Progenitor cell of endocrine pancreas (in vitro differentiated cells): ENCODE measurements at regions not wholly inside any gene's neighbourhood (a gene's known extent, or its start where the extent isn't known, plus 50 kb on each side); places are given as distances from the start of the nearest gene placed in this dataset.

Source experiments
- DNase-seq: peaks from one replicate; pipeline ENCODE4 v3.0.0; 2021; ENCODE audit warnings: low spot score; ENCODE audit not compliant: unreplicated experiment
- H3K27ac Mint-ChIP-seq: 2 replicates; pipeline ENCODE4 v1.8.0; 2021; ENCODE audit warnings: mild to moderate bottlenecking, moderate library complexity, mixed read lengths
- H3K27me3 Mint-ChIP-seq: 2 replicates; pipeline ENCODE4 v1.8.0; 2021; ENCODE audit warnings: mixed read lengths
- H3K36me3 Mint-ChIP-seq: 2 replicates; pipeline ENCODE4 v1.8.0; 2022; ENCODE audit warnings: mixed read lengths; ENCODE audit not compliant: insufficient read depth
- H3K4me1 Mint-ChIP-seq: 2 replicates; pipeline ENCODE4 v1.8.0; 2021; ENCODE audit warnings: low read depth, mixed read lengths
- H3K4me3 Mint-ChIP-seq: 2 replicates; pipeline ENCODE4 v1.8.0; 2021; ENCODE audit warnings: low read depth, mild to moderate bottlenecking, moderate library complexity, mixed read lengths
- H3K9me3 Mint-ChIP-seq: 2 replicates; pipeline ENCODE4 v1.8.0; 2021; ENCODE audit warnings: low read depth, mixed read lengths
- TF ChIP-seq, protein P1 (sequence below): fragments of 200-600 bp; sonication (generic); IDR thresholded peaks from one replicate; pipeline ENCODE4 v1.5.0; 2021; ENCODE audit warnings: antibody characterized with exemption, mild to moderate bottlenecking; ENCODE audit not compliant: unreplicated experiment

DNA sequence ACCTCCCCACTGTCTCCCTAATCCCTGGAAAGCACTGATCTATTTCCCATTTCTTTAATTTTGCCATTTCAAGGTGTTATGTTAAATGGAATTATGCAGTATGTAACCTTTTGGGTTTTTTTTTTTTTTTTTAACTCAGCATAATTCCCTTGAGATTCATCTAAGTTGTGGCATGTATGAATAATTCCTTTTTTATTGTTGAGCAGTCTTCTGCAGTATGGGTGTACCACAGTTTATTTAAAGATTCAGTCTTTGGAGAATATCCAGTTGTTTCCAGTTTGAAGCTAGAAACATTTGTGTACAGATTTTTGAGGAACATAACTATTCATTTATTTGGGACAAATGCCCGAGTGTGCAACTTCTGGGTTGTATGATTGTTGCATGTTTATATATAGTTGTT is 162.2 kb upstream of the FAM78B start:
- TF ChIP-seq, protein P1, sequence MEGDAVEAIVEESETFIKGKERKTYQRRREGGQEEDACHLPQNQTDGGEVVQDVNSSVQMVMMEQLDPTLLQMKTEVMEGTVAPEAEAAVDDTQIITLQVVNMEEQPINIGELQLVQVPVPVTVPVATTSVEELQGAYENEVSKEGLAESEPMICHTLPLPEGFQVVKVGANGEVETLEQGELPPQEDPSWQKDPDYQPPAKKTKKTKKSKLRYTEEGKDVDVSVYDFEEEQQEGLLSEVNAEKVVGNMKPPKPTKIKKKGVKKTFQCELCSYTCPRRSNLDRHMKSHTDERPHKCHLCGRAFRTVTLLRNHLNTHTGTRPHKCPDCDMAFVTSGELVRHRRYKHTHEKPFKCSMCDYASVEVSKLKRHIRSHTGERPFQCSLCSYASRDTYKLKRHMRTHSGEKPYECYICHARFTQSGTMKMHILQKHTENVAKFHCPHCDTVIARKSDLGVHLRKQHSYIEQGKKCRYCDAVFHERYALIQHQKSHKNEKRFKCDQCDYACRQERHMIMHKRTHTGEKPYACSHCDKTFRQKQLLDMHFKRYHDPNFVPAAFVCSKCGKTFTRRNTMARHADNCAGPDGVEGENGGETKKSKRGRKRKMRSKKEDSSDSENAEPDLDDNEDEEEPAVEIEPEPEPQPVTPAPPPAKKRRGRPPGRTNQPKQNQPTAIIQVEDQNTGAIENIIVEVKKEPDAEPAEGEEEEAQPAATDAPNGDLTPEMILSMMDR: no peak
- H3K9me3 Mint-ChIP-seq: no peaks in the 10 kb centered on the region

DNA sequence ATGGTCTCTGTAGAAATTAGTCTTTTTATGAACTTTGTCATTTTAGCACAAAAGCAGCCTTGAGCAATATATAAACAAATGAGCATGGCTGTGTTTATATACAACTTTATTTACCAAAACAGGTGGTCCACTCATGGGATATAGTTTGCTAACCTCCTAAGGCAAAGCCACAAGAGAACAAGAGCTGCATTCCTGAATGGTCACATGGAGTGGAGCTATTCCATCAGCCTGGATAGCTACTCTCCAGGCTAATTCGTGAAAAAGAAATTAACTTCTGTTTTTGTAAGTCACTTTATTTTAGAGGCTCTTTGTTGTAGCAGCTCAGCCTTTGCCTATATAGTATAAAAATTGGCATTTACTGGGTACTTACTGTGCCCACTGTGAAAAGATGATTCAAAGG is 163.3 kb upstream of the FAM78B start:
- TF ChIP-seq, protein P1: no peak
- Mint-ChIP-seq H3K27ac (no peak overlapping the region), H3K4me1 (no peaks in the 10 kb centered on the region), H3K36me3 (no peaks in the 10 kb centered on the region), H3K4me3 (no peak overlapping the region), H3K9me3 (no peaks in the 10 kb centered on the region), H3K27me3 (peaks cover 11% of the 10 kb centered on the region)
- DNase-seq: no peak

More for the DNA sequence above, 162.2 kb upstream of the FAM78B start:
- H3K27me3 Mint-ChIP-seq: peaks cover 5% of the 10 kb centered on the region
- H3K27ac Mint-ChIP-seq: no peak overlapping the region
- H3K36me3 Mint-ChIP-seq: no peaks in the 10 kb centered on the region
- no peak for DNase-seq
- no peak overlapping the region for H3K4me3 Mint-ChIP-seq
- no peaks in the 10 kb centered on the region for H3K4me1 Mint-ChIP-seq

DNA sequence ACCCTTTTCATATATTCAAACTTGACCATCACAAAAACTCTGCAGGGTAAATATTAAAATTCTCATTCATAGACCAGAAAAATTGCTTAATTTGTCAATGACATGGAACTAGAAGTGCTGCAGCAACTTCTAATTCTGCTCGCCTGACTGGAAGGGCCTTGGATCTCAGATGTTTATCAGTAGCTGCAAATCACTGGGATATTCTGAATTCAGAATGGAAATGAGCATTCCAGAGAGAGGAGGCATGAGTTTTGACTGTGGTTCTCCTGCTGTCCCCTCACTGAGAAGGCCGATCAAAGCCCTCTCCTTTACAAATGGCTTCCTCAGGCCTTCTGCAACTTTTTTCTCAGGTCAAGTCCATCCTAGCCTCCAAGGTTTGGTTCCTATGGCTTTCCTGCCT is 171.3 kb upstream of the FAM78B start:
- H3K36me3 Mint-ChIP-seq: no peaks in the 10 kb centered on the region

DNA sequence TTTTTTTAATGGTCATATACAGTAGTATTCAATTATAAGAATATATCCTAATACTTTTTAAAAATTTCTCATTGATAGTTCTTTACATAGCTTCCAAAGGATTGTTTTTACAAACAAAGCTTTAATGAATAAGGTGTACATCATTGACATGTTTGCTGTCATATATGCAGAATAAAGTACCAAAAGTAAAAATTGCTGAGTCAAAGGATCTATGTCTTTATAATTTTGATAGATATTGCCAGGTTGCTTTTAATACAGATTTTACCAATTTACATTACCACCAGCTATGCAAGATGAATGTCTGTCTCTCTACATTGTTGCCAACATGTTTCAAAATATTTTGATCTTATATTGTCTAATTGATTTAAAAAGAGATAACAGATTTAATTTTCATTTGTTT is 173.9 kb upstream of the FAM78B start:
- Mint-ChIP-seq H3K4me3 (no peak overlapping the region), H3K36me3 (no peaks in the 10 kb centered on the region), H3K27me3 (peaks cover 5% of the 10 kb centered on the region), H3K9me3 (peaks cover 6% of the 10 kb centered on the region), H3K27ac (no peak overlapping the region), H3K4me1 (no peaks in the 10 kb centered on the region)
- no peak for DNase-seq
- TF ChIP-seq, protein P1: no peak

More for the DNA sequence above, 171.3 kb upstream of the FAM78B start:
- H3K4me1 Mint-ChIP-seq: no peaks in the 10 kb centered on the region
- no peak overlapping the region for H3K27ac Mint-ChIP-seq
- TF ChIP-seq, protein P1: no peak
- peaks cover 16% of the 10 kb centered on the region for H3K27me3 Mint-ChIP-seq
- no peak overlapping the region for H3K4me3 Mint-ChIP-seq
- peaks cover 6% of the 10 kb centered on the region for H3K9me3 Mint-ChIP-seq
- no peak for DNase-seq

DNA sequence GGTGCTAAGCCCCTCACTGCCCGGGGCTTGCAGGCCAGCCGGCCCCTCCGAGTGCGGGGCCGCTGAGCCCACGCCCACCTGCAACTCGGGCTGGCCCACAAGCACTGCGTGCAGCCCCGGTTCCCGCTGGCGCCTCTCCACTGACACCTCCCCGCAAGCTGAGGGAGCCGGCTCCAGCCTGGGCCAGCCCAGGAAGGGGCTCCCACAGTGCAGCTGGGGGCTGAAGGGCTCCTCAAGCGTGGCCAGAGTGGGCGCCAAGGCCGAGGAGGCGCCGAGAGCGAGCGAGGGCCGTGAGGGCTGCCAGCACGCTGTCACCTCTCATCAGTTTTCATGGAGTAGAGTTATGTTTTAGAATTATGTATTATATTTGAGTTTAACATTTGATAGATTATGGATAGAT is 176.5 kb upstream of the FAM78B start:
- Mint-ChIP-seq H3K27ac (no peak overlapping the region), H3K27me3 (no peaks in the 10 kb centered on the region), H3K9me3 (peaks cover 11% of the 10 kb centered on the region), H3K4me3 (no peak overlapping the region), H3K4me1 (no peaks in the 10 kb centered on the region), H3K36me3 (no peaks in the 10 kb centered on the region)
- TF ChIP-seq, protein P1: no peak
- DNase-seq: no peak
